ENCODE measurements at regions not wholly inside any gene's neighbourhood (a gene's known extent, or its start where the extent isn't known, plus 50 kb on each side); places are given as distances from the start of the nearest gene placed in this dataset.

DNA sequence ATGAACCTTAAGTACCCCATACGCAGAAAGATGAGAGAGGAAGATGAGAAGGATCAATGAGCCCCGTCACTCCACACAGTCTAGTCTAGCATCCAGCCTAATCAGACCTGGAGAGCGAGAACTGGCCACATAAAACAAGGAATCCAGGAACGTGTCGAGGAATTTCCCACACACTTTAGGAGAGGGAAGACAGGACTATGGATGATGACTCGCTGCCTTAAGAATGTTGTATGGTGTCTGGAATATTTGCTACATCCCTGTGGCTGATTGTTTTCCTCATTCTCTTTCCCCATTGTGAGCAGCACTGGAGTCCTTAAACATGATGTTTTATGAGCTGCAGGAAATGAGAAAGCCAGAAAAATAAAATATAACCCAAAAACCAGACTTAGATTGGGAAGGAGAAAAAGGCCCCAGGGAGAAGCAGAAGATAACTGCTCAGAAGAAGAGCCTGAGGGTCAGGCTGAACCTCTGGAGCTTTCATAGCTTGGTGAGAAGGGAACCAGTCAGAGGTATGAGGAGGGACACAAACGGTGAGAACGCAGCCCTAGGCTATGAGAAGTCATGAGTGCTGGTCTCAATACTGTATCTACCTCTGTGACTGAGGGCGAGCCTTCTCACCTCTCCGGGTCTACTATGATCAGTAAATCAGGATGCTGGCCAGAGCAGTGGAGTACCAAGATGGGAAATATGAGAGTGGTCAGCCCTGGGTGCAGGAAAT, 139.5 kb upstream of the NOCT start:
- peaks cover 5% of the 10 kb centered on the region for H3K4me1 ChIP-seq (ENCODE audit: insufficient read depth, insufficient read length)
- H3K36me3 ChIP-seq (ENCODE audit: insufficient read depth, insufficient read length, low read length): no peaks in the 10 kb centered on the region
- H3K9me3 ChIP-seq (ENCODE audit: insufficient read depth, low read length): no peaks in the 10 kb centered on the region
- no peaks in the 10 kb centered on the region for H3K27me3 ChIP-seq (ENCODE audit: insufficient read depth, insufficient read length)
- TF ChIP-seq YY1 (IDR thresholded peaks at IDR 0.05; ENCODE audit: insufficient read depth, insufficient read length): no peak
- no peak for TF ChIP-seq SUZ12 (IDR thresholded peaks at IDR 0.05; ENCODE audit: extremely low read depth, insufficient read depth, insufficient read length)
- no peak for TF ChIP-seq ZNF274 (IDR thresholded peaks at IDR 0.05; ENCODE audit: low read depth, low read length)
- H3K9ac ChIP-seq (ENCODE audit: insufficient read length, low read depth): no peak overlapping the region
- H3K4me3 ChIP-seq (ENCODE audit: insufficient read length, low read depth): no peak overlapping the region
- peak; percentile 15 for DNase-seq (ENCODE audit: low read depth, low spot score)

DNA sequence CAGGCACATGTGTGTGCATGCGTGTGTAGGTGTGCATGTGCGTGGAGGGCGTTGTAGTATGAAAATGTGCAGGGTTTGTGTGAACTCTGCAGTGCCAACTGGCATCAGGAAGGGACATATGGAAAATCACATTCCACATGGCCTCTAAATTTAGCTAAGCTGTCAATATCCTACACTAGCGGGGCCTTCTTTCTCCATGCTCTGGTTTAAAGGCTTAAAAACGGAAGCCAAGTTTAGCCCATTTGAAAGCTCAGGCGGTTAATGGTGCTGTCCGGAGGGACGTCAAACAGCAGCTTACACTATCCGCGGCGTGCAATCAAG, 144.1 kb upstream of the NOCT start:
- H3K4me1 ChIP-seq (ENCODE audit: insufficient read depth, insufficient read length): peaks cover 5% of the 10 kb centered on the region
- TF ChIP-seq SUZ12 (IDR thresholded peaks at IDR 0.05; ENCODE audit: extremely low read depth, insufficient read depth, insufficient read length): no peak
- TF ChIP-seq YY1 (IDR thresholded peaks at IDR 0.05; ENCODE audit: insufficient read depth, insufficient read length): no peak
- no peak for TF ChIP-seq ZNF274 (IDR thresholded peaks at IDR 0.05; ENCODE audit: low read depth, low read length)
- H3K9me3 ChIP-seq (ENCODE audit: insufficient read depth, low read length): no peaks in the 10 kb centered on the region
- H3K9ac ChIP-seq (ENCODE audit: insufficient read length, low read depth): peak overlapping the region; percentile 16
- H3K27me3 ChIP-seq (ENCODE audit: insufficient read depth, insufficient read length): no peaks in the 10 kb centered on the region
- DNase-seq (ENCODE audit: low read depth, low spot score): no peak
- H3K4me3 ChIP-seq (ENCODE audit: insufficient read length, low read depth): no peak overlapping the region
- no peaks in the 10 kb centered on the region for H3K36me3 ChIP-seq (ENCODE audit: insufficient read depth, insufficient read length, low read length)

DNA sequence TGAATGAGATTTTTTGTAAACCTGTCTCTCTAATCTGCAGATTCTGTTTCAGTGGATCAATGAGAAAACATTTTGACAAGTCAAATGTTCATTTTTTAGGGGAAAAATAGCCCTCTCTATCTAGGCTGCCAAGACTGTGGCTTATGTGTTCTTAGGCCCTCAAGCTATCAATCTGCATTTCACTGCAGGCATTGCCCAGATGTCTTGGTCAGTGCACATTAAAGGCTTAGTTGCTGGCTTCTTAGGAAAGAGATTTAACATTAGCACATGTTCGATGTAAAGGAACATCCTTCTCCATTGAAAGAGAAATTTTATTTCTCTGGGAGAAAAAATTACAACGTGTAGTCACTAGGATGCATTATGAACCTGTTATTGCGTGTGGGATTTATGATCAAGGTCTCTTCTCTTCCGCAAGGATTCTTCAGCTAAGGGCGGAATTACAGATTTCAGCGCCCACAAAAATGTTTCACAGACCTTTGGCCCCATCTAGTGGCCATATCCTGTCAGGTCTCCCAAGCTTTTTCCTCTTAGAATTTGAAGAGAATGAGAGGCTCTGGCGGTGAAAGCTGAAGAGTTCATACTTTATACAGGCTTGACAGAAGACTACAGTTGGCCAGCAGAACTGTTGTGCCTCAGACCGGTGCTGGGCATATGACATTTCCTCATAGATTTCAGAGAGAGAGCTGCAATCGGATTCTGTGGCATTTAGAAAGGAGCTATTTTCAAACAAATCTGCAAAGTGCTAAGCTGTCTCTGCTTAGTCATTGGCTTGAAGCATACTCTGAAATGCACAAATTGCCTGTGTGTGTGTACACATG, 144.6 kb upstream of the NOCT start:
- DNase-seq (ENCODE audit: low read depth, low spot score): peak; percentile 61
- peak overlapping the region; percentile 16 for H3K9ac ChIP-seq (ENCODE audit: insufficient read length, low read depth)
- TF ChIP-seq SUZ12 (IDR thresholded peaks at IDR 0.05; ENCODE audit: extremely low read depth, insufficient read depth, insufficient read length) (no peak), YY1 (IDR thresholded peaks at IDR 0.05; ENCODE audit: insufficient read depth, insufficient read length) (no peak), ZNF274 (IDR thresholded peaks at IDR 0.05; ENCODE audit: low read depth, low read length) (no peak)

DNA sequence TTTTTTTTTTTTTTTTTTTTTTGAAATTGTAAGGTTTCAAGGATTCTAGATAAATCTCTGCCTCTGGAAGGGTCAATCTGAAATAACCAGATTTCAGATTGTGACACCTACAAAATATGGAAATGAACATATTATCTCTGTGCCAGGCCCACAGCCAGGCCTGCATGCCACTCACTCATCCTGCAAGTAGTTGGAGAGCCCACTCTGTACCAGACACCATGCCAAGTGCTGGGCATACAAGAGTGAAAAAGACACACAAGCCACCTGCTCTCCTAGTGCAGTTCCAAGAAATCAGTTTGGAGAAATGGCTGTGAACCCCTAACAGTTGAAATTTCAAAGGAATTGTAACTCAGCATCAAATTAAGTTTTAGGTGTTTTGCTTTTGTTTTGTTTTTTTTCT, 145.9 kb upstream of the NOCT start:
- Histone ChIP-seq H3K27me3 (ENCODE audit: insufficient read depth, insufficient read length) (no peaks in the 10 kb centered on the region), H3K4me1 (ENCODE audit: insufficient read depth, insufficient read length) (peaks cover 5% of the 10 kb centered on the region), H3K9ac (ENCODE audit: insufficient read length, low read depth) (no peak overlapping the region), H3K9me3 (ENCODE audit: insufficient read depth, low read length) (no peaks in the 10 kb centered on the region), H3K4me3 (ENCODE audit: insufficient read length, low read depth) (no peak overlapping the region), H3K36me3 (ENCODE audit: insufficient read depth, insufficient read length, low read length) (no peaks in the 10 kb centered on the region)
- TF ChIP-seq SUZ12 (IDR thresholded peaks at IDR 0.05; ENCODE audit: extremely low read depth, insufficient read depth, insufficient read length) (no peak), ZNF274 (IDR thresholded peaks at IDR 0.05; ENCODE audit: low read depth, low read length) (no peak), YY1 (IDR thresholded peaks at IDR 0.05; ENCODE audit: insufficient read depth, insufficient read length) (no peak)
- no peak for DNase-seq (ENCODE audit: low read depth, low spot score)

More for the DNA sequence above, 144.6 kb upstream of the NOCT start:
- H3K4me1 ChIP-seq (ENCODE audit: insufficient read depth, insufficient read length): peaks cover 5% of the 10 kb centered on the region
- H3K9me3 ChIP-seq (ENCODE audit: insufficient read depth, low read length): no peaks in the 10 kb centered on the region
- no peaks in the 10 kb centered on the region for H3K27me3 ChIP-seq (ENCODE audit: insufficient read depth, insufficient read length)
- H3K4me3 ChIP-seq (ENCODE audit: insufficient read length, low read depth): no peak overlapping the region
- H3K36me3 ChIP-seq (ENCODE audit: insufficient read depth, insufficient read length, low read length): no peaks in the 10 kb centered on the region

DNA sequence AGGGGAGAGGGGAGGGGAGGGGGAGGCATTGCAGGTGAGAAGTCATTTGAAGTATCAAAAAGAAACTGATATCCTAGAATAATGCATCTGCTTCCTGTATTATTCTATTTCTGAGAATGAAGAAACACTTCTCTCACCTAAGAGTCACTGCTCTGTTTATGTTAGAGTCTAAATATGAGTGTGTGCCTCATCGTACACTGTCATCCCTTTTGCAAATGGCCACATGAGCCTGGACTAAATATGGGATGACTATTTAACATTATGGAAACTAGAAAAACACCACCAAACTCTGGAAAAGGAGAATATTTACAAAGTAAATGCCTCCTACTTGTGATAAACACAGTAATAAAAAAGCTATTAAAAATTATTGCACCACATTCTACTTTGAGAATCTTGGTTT, 146.4 kb upstream of the NOCT start:
- no peak for TF ChIP-seq ZNF274 (IDR thresholded peaks at IDR 0.05; ENCODE audit: low read depth, low read length)
- no peak for TF ChIP-seq YY1 (IDR thresholded peaks at IDR 0.05; ENCODE audit: insufficient read depth, insufficient read length)
- TF ChIP-seq SUZ12 (IDR thresholded peaks at IDR 0.05; ENCODE audit: extremely low read depth, insufficient read depth, insufficient read length): no peak
- Histone ChIP-seq H3K27me3 (ENCODE audit: insufficient read depth, insufficient read length) (no peaks in the 10 kb centered on the region), H3K9me3 (ENCODE audit: insufficient read depth, low read length) (no peaks in the 10 kb centered on the region), H3K4me3 (ENCODE audit: insufficient read length, low read depth) (no peak overlapping the region), H3K9ac (ENCODE audit: insufficient read length, low read depth) (no peak overlapping the region), H3K36me3 (ENCODE audit: insufficient read depth, insufficient read length, low read length) (no peaks in the 10 kb centered on the region), H3K4me1 (ENCODE audit: insufficient read depth, insufficient read length) (peaks cover 5% of the 10 kb centered on the region)
- DNase-seq (ENCODE audit: low read depth, low spot score): no peak

DNA sequence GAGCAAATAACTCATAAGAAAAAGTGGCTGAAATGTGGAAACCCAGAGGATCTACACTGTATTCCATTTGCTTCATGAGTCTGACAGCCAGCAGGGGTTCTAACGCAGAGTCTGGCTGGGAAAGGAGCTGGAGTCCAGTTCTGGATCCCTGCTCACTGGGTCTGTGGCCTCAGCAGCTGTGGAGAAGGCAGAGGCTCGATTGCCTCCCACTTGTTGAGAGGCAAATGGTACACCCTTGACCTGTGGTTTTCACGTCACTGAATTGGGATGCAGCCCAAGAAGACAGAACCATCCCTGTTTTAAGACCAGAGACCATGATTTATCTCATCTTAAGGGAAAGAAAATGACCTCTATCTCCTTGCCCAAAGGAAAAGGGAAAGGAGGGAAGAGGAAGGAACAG, 147.0 kb upstream of the NOCT start:
- Histone ChIP-seq H3K4me3 (ENCODE audit: insufficient read length, low read depth) (no peak overlapping the region), H3K36me3 (ENCODE audit: insufficient read depth, insufficient read length, low read length) (no peaks in the 10 kb centered on the region), H3K9me3 (ENCODE audit: insufficient read depth, low read length) (no peaks in the 10 kb centered on the region), H3K9ac (ENCODE audit: insufficient read length, low read depth) (no peak overlapping the region), H3K27me3 (ENCODE audit: insufficient read depth, insufficient read length) (no peaks in the 10 kb centered on the region), H3K4me1 (ENCODE audit: insufficient read depth, insufficient read length) (peaks cover 5% of the 10 kb centered on the region)
- no peak for DNase-seq (ENCODE audit: low read depth, low spot score)
- TF ChIP-seq YY1 (IDR thresholded peaks at IDR 0.05; ENCODE audit: insufficient read depth, insufficient read length) (no peak), SUZ12 (IDR thresholded peaks at IDR 0.05; ENCODE audit: extremely low read depth, insufficient read depth, insufficient read length) (no peak), ZNF274 (IDR thresholded peaks at IDR 0.05; ENCODE audit: low read depth, low read length) (no peak)

DNA sequence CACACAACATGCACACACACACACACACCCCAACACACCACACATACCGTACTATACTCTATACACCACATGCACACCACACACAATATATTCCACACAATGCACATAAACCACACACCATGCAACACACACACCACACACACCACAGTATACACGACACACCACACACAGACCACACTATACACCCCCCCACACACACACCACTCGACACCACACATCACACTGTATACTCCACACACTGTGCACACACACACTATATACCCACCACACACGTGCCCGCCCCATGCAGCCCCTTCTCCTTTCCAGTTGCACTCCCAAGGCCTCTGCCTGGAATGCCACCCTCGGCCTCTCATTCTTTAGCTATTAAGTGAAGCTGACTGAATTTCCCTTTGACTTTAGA, 148.2 kb upstream of the NOCT start:
- Histone ChIP-seq H3K4me3 (ENCODE audit: insufficient read length, low read depth) (no peak overlapping the region), H3K4me1 (ENCODE audit: insufficient read depth, insufficient read length) (peaks cover 5% of the 10 kb centered on the region), H3K27me3 (ENCODE audit: insufficient read depth, insufficient read length) (no peaks in the 10 kb centered on the region), H3K36me3 (ENCODE audit: insufficient read depth, insufficient read length, low read length) (no peaks in the 10 kb centered on the region), H3K9me3 (ENCODE audit: insufficient read depth, low read length) (no peaks in the 10 kb centered on the region), H3K9ac (ENCODE audit: insufficient read length, low read depth) (no peak overlapping the region)
- TF ChIP-seq SUZ12 (IDR thresholded peaks at IDR 0.05; ENCODE audit: extremely low read depth, insufficient read depth, insufficient read length) (no peak), ZNF274 (IDR thresholded peaks at IDR 0.05; ENCODE audit: low read depth, low read length) (no peak), YY1 (IDR thresholded peaks at IDR 0.05; ENCODE audit: insufficient read depth, insufficient read length) (no peak)
- DNase-seq (ENCODE audit: low read depth, low spot score): no peak
